HCT116 (cell line): ENCODE measurements at regions not wholly inside any gene's neighbourhood (a gene's known extent, or its start where the extent isn't known, plus 50 kb on each side); places are given as distances from the start of the nearest gene placed in this dataset.

Experiments
- ATAC-seq: fragments of 200-7000 bp; cut with Tn5 transposase; 2 replicates; pipeline ENCODE4 v1.9.1; 2020; ENCODE audit warnings: mild to moderate bottlenecking, moderate library complexity
- BruUV-seq: library from RNA; stranded (reverse); fragments of 400-500 nt; replicated peaks from 2 replicates; lab custom pipeline; 2021; lab: Mats Ljungman, UMichigan
- CTCF ChIA-PET: fragments of 300-600 bp; sonication (Branson Sonifier 250); formaldehyde crosslinking; loops from one replicate; lab custom pipeline; 2021; ENCODE audit warnings: antibody characterized with exemption; lab: Charles Lee
- POLR2A ChIA-PET: fragments of 300-600, 350-600 bp; sonication (Branson Sonifier 250); formaldehyde crosslinking; loops from one replicate; lab custom pipeline; 2021; ENCODE audit warnings: antibody characterized with exemption; lab: Charles Lee
- RAD21 ChIA-PET, 2 experiments: fragments of 300-600 bp; sonication (Branson Sonifier 250); formaldehyde crosslinking; loops; one replicate each; lab custom pipeline; 2023; ENCODE audit warnings: low total read pairs in 2 of 2; ENCODE audit not compliant: uncharacterized antibody in 2 of 2, unreplicated experiment in 2 of 2, low non-redundant PET in 1 of 2; lab: Charles Lee
- DNase-seq: peaks from one replicate; pipeline ENCODE4 v3.0.0-alpha.2; 2010; ENCODE audit warnings: low read depth, low spot score
- H2AFZ ChIP-seq: fragments of 200-600 bp; shearing (Covaris generic), sonication (generic); 2 replicates; pipeline ENCODE4 v1.6.1; 2017; ENCODE audit warnings: low read depth, mixed run types, mixed read lengths, antibody characterized with exemption, low read length; ENCODE audit not compliant: poor library complexity, severe bottlenecking
- H3K27ac ChIP-seq: 2 replicates; pipeline ENCODE4 v1.5.1; 2012; ENCODE audit warnings: low read depth, low read length
- H3K27me3 ChIP-seq: fragments of 200-600 bp; sonication (generic); 2 replicates; pipeline ENCODE4 v1.6.1; 2016; ENCODE audit warnings: mixed run types, low read length, mixed read lengths; ENCODE audit not compliant: insufficient read depth
- H3K36me3 ChIP-seq, 2 experiments: fragments of 200-500 bp in 1 of 2; fragments of 200-600 bp in 1 of 2; sonication (Bioruptor generic) in 1 of 2; sonication (generic) in 1 of 2; 2 replicates each; pipeline versions ENCODE4 v1.5.1 to v1.6.1; 2014 to 2016; ENCODE audit warnings: low read length in 2 of 2, inconsistent platforms in 1 of 2, mixed read lengths in 1 of 2, mixed run types in 1 of 2; ENCODE audit not compliant: insufficient read depth in 2 of 2, control insufficient read depth in 1 of 2
- H3K4me1 ChIP-seq, 2 experiments: fragments of 200-600 bp in 1 of 2; sonication (generic) in 1 of 2; 2 replicates each; pipeline versions ENCODE4 v1.5.1 to v1.6.1; 2012 to 2017; ENCODE audit warnings: low read length in 2 of 2, inconsistent platforms in 1 of 2, mild to moderate bottlenecking in 1 of 2, mixed read lengths in 1 of 2, mixed run types in 1 of 2, moderate library complexity in 1 of 2; ENCODE audit not compliant: insufficient read depth in 2 of 2, control insufficient read depth in 1 of 2
- H3K4me2 ChIP-seq: fragments of 200-600 bp; sonication (generic); 2 replicates; pipeline ENCODE4 v1.6.1; 2017; ENCODE audit warnings: mixed run types, low read length, mixed read lengths
- H3K4me3 ChIP-seq, 2 experiments: fragments of 200-600 bp in 1 of 2; sonication (generic) in 1 of 2; replicated peaks in 1 of 2; 2 replicates each; pipeline ENCODE4 v1.5.1; 2011 to 2016; ENCODE audit warnings: low read length in 2 of 2, control low read depth in 1 of 2, low read depth in 1 of 2, mild to moderate bottlenecking in 1 of 2, mixed read lengths in 1 of 2, mixed run types in 1 of 2
- H3K79me2 ChIP-seq: fragments of 200-600 bp; sonication (generic); 2 replicates; pipeline ENCODE4 v1.6.1; 2017; ENCODE audit warnings: mild to moderate bottlenecking, mixed run types, low read length, moderate library complexity, mixed read lengths; ENCODE audit not compliant: insufficient read depth
- H3K9ac ChIP-seq: fragments of 200-600 bp; sonication (generic); 2 replicates; pipeline ENCODE4 v1.6.1; 2016; ENCODE audit warnings: low read length, mixed read lengths
- H3K9me2 ChIP-seq: fragments of 200-600 bp; sonication (generic), shearing (Covaris generic); 2 replicates; pipeline ENCODE4 v1.6.1; 2017; ENCODE audit warnings: mixed run types, mild to moderate bottlenecking, moderate library complexity; ENCODE audit not compliant: insufficient read depth
- H3K9me3 ChIP-seq, 2 experiments: fragments of 200-500 bp in 1 of 2; fragments of 200-600 bp in 1 of 2; sonication (Bioruptor generic) in 1 of 2; sonication (generic) in 1 of 2; 2 replicates each; pipeline ENCODE4 v1.6.1; 2014 to 2017; ENCODE audit warnings: low read length in 2 of 2, mixed read lengths in 2 of 2, inconsistent platforms in 1 of 2, low read depth in 1 of 2, mild to moderate bottlenecking in 1 of 2, mixed run types in 1 of 2, moderate library complexity in 1 of 2; ENCODE audit not compliant: control insufficient read depth in 1 of 2, insufficient read depth in 1 of 2
- H4K20me1 ChIP-seq: fragments of 200-600 bp; sonication (generic), shearing (Covaris generic); 2 replicates; pipeline ENCODE4 v1.6.1; 2017; ENCODE audit warnings: mixed run types, mild to moderate bottlenecking, moderate library complexity; ENCODE audit not compliant: insufficient read depth
- CBX3 ChIP-seq: IDR thresholded peaks from 2 replicates; pipeline ENCODE4 v1.6.1; 2012; ENCODE audit warnings: low read depth
- CEBPB ChIP-seq: IDR thresholded peaks from 2 replicates; pipeline ENCODE4 v1.6.1; 2012; ENCODE audit warnings: low read depth
- CTCF ChIP-seq, 3 experiments: fragments of 200-600 bp in 1 of 3; sonication (generic) in 1 of 3; IDR thresholded peaks in 2 of 3; conservative IDR thresholded peaks in 1 of 3; 2 replicates each; pipeline ENCODE4 v1.5.1; 2012 to 2017; ENCODE audit warnings: low read depth in 2 of 3, low read length in 2 of 3, antibody characterized with exemption in 1 of 3, borderline replicate concordance in 1 of 3, control low read depth in 1 of 3, mild to moderate bottlenecking in 1 of 3, mixed read lengths in 1 of 3, mixed run types in 1 of 3, moderate library complexity in 1 of 3; ENCODE audit not compliant: insufficient read depth in 1 of 3
- EZH2phosphoT487 ChIP-seq: fragments of 200-600 bp; IDR thresholded peaks from 2 replicates; pipeline ENCODE4 v1.6.1; 2018; ENCODE audit warnings: antibody characterized with exemption, borderline replicate concordance
- FOSL1 ChIP-seq: IDR thresholded peaks from 2 replicates; pipeline ENCODE4 v1.6.1; 2012; ENCODE audit warnings: low read depth
- JUND ChIP-seq: IDR thresholded peaks from 2 replicates; pipeline ENCODE4 v1.6.1; 2012
- MAX ChIP-seq: IDR thresholded peaks from 2 replicates; pipeline ENCODE4 v1.6.1; 2012
- POLR2A ChIP-seq: IDR thresholded peaks from 2 replicates; pipeline ENCODE4 v1.7.0; 2011; ENCODE audit warnings: borderline replicate concordance; ENCODE audit not compliant: insufficient read depth, insufficient read length; ENCODE audit errors: extremely low read depth
- POLR2AphosphoS5 ChIP-seq: IDR thresholded peaks from 2 replicates; pipeline ENCODE4 v1.6.1; 2011; ENCODE audit warnings: mild to moderate bottlenecking, low read depth, low read length, moderate library complexity
- RAD21 ChIP-seq: IDR thresholded peaks from 2 replicates; pipeline ENCODE4 v1.6.1; 2012; ENCODE audit warnings: low read depth, mild to moderate bottlenecking
- SIN3A ChIP-seq: IDR thresholded peaks from 2 replicates; pipeline ENCODE4 v1.6.1; 2012; ENCODE audit warnings: low read depth
- SP1 ChIP-seq: IDR thresholded peaks from 2 replicates; pipeline ENCODE4 v1.6.1; 2012; ENCODE audit warnings: low read depth
- SRF ChIP-seq: IDR thresholded peaks from 2 replicates; pipeline ENCODE4 v1.6.1; 2012; ENCODE audit warnings: low read depth
- TCF7L2 ChIP-seq: IDR thresholded peaks from 2 replicates; pipeline ENCODE4 v1.7.0; 2011; ENCODE audit warnings: borderline replicate concordance, inconsistent platforms; ENCODE audit not compliant: insufficient read depth, insufficient read length; ENCODE audit errors: extremely low read depth
- YY1 ChIP-seq: IDR thresholded peaks from 2 replicates; pipeline ENCODE4 v1.6.1; 2011; ENCODE audit warnings: low read length, low read depth, moderate library complexity, mild to moderate bottlenecking; ENCODE audit not compliant: insufficient replicate concordance; ENCODE audit errors: extremely low read depth
- ZFX ChIP-seq: fragments of 450-650 bp; IDR thresholded peaks from 2 replicates; pipeline ENCODE4 v1.6.1; 2017
- ZNF274 ChIP-seq: fragments of 200-500 bp; sonication (Bioruptor generic); IDR thresholded peaks from 2 replicates; pipeline ENCODE4 v1.6.1; 2014; ENCODE audit warnings: mild to moderate bottlenecking, low read depth, low read length, inconsistent platforms
- intact Hi-C: fragments of 100-400 bp; cut with micrococcal nuclease; formaldehyde crosslinking; loops from 2 replicates; pipeline ENCODE4 v1.10.0; 2022
- TF ChIP-seq, protein P1 (sequence below): IDR thresholded peaks from 2 replicates; pipeline ENCODE4 v1.6.1; 2011; ENCODE audit warnings: mild to moderate bottlenecking, low read length, moderate library complexity; ENCODE audit not compliant: insufficient replicate concordance; ENCODE audit errors: extremely low read depth
- TF ChIP-seq, protein P2 (sequence below): IDR thresholded peaks from 2 replicates; pipeline ENCODE4 v1.6.1; 2012
- TF ChIP-seq, protein P3 (sequence below): IDR thresholded peaks from 2 replicates; pipeline ENCODE4 v1.6.1; 2012; ENCODE audit warnings: low read depth

GRCh38 chr6:119484598-119484997 is 135.0 kb upstream of the MAN1A1 start:
- no peak overlapping the region; a peak in 1 of 4 replicates for H3K4me3 ChIP-seq
- peaks cover 17 to 21% of the 10 kb centered on the region in 2 experiments for H3K4me1 ChIP-seq
- no peak overlapping the region for H3K9ac ChIP-seq
- H4K20me1 ChIP-seq = no peaks in the 10 kb centered on the region
- H3K4me2 ChIP-seq = peak overlapping the region; percentile 52
- POLR2A ChIA-PET = interaction anchor here (1.2 kb wide), 1 partner anchor 337 kb away, joined by 3 read pairs; no protein-coding TSS in a partner anchor
- RAD21 ChIA-PET = interaction anchor here in 1 of 2 experiments (0.6 kb wide), 1 partner anchor 152 kb away, joined by 6 read pairs; no protein-coding TSS in a partner anchor
- no peak overlapping the region for H2AFZ ChIP-seq
- H3K9me2 ChIP-seq = no peaks in the 10 kb centered on the region
- H3K27ac ChIP-seq = no peak overlapping the region; the same call in 1 of the 2 replicates
- TF ChIP-seq FOSL1 (peak; percentile 91), ZNF274 (no peak), TCF7L2 (peak; percentile 74), EZH2phosphoT487 (no peak), SIN3A (peak; percentile 97), CEBPB (peak; percentile 93), POLR2A (no peak), ZFX (no peak), RAD21 (peak; percentile 44), POLR2AphosphoS5 (peak; percentile 69), YY1 (peak; percentile 22), SRF (peak; percentile 68), CBX3 (peak; percentile 98), JUND (peak; percentile 96), SP1 (peak; percentile 95), CTCF (IDR thresholded peaks at IDR 0.05 in 2 of 3, conservative IDR thresholded peaks at IDR 0.05 in 1 of 3; ENCODE audit: borderline replicate concordance in 1 of 3, insufficient read depth in 1 of 3, low read depth in 2 of 3, low read length in 2 of 3) (no peak), MAX (peak; percentile 91)
- TF ChIP-seq, protein P1, sequence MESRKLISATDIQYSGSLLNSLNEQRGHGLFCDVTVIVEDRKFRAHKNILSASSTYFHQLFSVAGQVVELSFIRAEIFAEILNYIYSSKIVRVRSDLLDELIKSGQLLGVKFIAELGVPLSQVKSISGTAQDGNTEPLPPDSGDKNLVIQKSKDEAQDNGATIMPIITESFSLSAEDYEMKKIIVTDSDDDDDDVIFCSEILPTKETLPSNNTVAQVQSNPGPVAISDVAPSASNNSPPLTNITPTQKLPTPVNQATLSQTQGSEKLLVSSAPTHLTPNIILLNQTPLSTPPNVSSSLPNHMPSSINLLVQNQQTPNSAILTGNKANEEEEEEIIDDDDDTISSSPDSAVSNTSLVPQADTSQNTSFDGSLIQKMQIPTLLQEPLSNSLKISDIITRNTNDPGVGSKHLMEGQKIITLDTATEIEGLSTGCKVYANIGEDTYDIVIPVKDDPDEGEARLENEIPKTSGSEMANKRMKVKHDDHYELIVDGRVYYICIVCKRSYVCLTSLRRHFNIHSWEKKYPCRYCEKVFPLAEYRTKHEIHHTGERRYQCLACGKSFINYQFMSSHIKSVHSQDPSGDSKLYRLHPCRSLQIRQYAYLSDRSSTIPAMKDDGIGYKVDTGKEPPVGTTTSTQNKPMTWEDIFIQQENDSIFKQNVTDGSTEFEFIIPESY = peak; percentile 70
- TF ChIP-seq, protein P2, sequence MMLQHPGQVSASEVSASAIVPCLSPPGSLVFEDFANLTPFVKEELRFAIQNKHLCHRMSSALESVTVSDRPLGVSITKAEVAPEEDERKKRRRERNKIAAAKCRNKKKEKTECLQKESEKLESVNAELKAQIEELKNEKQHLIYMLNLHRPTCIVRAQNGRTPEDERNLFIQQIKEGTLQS = peak; percentile 58; the same call in 1 of the 2 replicates
- TF ChIP-seq, protein P3, sequence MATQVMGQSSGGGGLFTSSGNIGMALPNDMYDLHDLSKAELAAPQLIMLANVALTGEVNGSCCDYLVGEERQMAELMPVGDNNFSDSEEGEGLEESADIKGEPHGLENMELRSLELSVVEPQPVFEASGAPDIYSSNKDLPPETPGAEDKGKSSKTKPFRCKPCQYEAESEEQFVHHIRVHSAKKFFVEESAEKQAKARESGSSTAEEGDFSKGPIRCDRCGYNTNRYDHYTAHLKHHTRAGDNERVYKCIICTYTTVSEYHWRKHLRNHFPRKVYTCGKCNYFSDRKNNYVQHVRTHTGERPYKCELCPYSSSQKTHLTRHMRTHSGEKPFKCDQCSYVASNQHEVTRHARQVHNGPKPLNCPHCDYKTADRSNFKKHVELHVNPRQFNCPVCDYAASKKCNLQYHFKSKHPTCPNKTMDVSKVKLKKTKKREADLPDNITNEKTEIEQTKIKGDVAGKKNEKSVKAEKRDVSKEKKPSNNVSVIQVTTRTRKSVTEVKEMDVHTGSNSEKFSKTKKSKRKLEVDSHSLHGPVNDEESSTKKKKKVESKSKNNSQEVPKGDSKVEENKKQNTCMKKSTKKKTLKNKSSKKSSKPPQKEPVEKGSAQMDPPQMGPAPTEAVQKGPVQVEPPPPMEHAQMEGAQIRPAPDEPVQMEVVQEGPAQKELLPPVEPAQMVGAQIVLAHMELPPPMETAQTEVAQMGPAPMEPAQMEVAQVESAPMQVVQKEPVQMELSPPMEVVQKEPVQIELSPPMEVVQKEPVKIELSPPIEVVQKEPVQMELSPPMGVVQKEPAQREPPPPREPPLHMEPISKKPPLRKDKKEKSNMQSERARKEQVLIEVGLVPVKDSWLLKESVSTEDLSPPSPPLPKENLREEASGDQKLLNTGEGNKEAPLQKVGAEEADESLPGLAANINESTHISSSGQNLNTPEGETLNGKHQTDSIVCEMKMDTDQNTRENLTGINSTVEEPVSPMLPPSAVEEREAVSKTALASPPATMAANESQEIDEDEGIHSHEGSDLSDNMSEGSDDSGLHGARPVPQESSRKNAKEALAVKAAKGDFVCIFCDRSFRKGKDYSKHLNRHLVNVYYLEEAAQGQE = peak; percentile 14; the same call in 1 of the 2 replicates
- no peaks in the 10 kb centered on the region for H3K36me3 ChIP-seq
- no peaks in the 10 kb centered on the region for H3K79me2 ChIP-seq
- ATAC-seq = peak; percentile 94
- BruUV-seq = no TSS peak
- intact Hi-C loops = no loop called here
- CTCF ChIA-PET = no interaction called here
- peak; percentile 95 for DNase-seq
- no peaks in the 10 kb centered on the region for H3K9me3 ChIP-seq
- no peaks in the 10 kb centered on the region for H3K27me3 ChIP-seq
